ENCODE measurements at regions not wholly inside any gene's neighbourhood (a gene's known extent, or its start where the extent isn't known, plus 50 kb on each side); places are given as distances from the start of the nearest gene placed in this dataset.

DNA sequence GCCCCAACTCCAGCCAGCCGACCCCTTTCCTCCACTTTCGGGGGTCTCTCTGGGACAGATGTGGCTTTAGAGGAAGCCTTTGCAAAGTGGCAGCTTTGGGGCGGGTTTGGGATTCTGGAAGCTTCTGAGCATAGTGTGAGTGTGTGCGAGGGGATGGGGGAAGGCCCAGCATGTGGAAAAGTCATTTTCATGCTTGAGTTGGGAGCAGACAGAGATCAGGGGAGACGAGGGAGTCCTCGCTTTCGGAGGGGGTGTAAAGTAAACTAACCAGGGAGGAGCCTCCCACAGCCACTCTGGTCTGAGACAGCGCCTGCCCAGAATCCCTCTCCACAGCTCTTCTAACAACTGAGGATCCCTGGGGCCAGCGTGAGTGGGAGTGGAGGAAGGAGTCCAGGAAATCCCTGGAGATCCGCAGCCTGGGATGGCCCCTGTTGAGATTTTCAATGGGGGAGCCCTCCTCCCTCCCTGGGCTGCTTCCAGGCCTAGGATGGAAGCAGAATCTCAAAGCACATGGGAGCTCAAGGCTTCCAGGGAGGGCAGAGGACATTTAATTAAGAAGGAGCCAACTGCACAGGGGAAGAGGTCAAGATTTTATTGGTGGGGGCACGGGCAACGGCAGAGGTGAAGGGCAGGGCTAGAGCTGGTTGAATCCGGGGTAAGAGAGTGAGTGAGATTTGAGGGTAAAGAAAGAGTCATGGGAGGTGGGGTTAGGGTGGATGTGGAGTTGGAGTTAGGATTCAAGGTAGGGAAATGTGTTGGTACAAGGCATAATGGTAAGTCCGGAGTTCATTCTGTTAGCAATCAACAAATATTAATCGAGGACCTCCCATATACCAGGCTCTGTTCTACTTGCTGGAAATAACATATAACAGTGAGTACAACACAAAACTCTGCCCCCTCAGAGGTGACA, 102.3 kb upstream of the FOXP4 start:
- H3K27me3 ChIP-seq (ENCODE audit: control insufficient read depth in 2 of 2, insufficient read depth in 2 of 2, low read length in 2 of 2), result peaks cover 31 to 32% of the 10 kb centered on the region in 2 experiments
- no TSS peak for BruUV-seq (replicated peaks)
- H3K9me3 ChIP-seq (replicated peaks; ENCODE audit: control insufficient read depth, insufficient read depth, low read length), result no peaks in the 10 kb centered on the region
- CTCF ChIA-PET, result interaction anchor here (1.2 to 2.4 kb wide), 5 partner anchors 11 to 239 kb away, joined by 3 to 9 read pairs (median 4); no protein-coding TSS in a partner anchor
- no peak overlapping the region for H3K27ac ChIP-seq (ENCODE audit: insufficient read depth, low read depth, low read length)
- dilution Hi-C loops (cut with MboI; ENCODE audit: extremely low pct_ligation_motif_present, low sequenced_read_pairs) (no loop called here), intact Hi-C loops (cut with micrococcal nuclease) (no loop called here)
- H2AFZ ChIP-seq (ENCODE audit: low read depth, low read length), result no peak overlapping the region
- FAIRE-seq, result no peak
- TF ChIP-seq POLR2AphosphoS5 (IDR thresholded peaks at IDR 0.05; ENCODE audit: insufficient read depth, low read depth, low read length), result no peak
- no peak for TF ChIP-seq JUN (IDR thresholded peaks at IDR 0.05; ENCODE audit: borderline replicate concordance, insufficient read depth, insufficient read length, low read depth)
- TF ChIP-seq FOS (IDR thresholded peaks at IDR 0.05; ENCODE audit: borderline replicate concordance, insufficient read depth, low read length), result no peak
- TF ChIP-seq POLR2A (IDR thresholded peaks at IDR 0.05; ENCODE audit: low read depth, low read length), result no peak
- TF ChIP-seq, protein P1, sequence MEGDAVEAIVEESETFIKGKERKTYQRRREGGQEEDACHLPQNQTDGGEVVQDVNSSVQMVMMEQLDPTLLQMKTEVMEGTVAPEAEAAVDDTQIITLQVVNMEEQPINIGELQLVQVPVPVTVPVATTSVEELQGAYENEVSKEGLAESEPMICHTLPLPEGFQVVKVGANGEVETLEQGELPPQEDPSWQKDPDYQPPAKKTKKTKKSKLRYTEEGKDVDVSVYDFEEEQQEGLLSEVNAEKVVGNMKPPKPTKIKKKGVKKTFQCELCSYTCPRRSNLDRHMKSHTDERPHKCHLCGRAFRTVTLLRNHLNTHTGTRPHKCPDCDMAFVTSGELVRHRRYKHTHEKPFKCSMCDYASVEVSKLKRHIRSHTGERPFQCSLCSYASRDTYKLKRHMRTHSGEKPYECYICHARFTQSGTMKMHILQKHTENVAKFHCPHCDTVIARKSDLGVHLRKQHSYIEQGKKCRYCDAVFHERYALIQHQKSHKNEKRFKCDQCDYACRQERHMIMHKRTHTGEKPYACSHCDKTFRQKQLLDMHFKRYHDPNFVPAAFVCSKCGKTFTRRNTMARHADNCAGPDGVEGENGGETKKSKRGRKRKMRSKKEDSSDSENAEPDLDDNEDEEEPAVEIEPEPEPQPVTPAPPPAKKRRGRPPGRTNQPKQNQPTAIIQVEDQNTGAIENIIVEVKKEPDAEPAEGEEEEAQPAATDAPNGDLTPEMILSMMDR (IDR thresholded peaks at IDR 0.05; ENCODE audit: extremely low read depth in 1 of 2, insufficient read depth in 1 of 2, low read depth in 1 of 2, low read length in 2 of 2), result no peak
- TF ChIP-seq EZH2 (IDR thresholded peaks at IDR 0.05; ENCODE audit: borderline replicate concordance, low read depth, low read length, severe bottlenecking), result no peak
- TF ChIP-seq MYC (IDR thresholded peaks at IDR 0.05; ENCODE audit: low read depth, low read length), result no peak
- no peak for TF ChIP-seq MAX (IDR thresholded peaks at IDR 0.05; ENCODE audit: insufficient read depth, insufficient read length)
- TF ChIP-seq GATA2 (IDR thresholded peaks at IDR 0.05; ENCODE audit: insufficient read depth, insufficient read length, low read depth, low read length), result no peak
- no peaks in the 10 kb centered on the region for H3K36me3 ChIP-seq (ENCODE audit: control insufficient read depth in 2 of 2, extremely low read depth in 1 of 2, insufficient read depth in 2 of 2, low read length in 2 of 2)
- H3K9me1 ChIP-seq (replicated peaks; ENCODE audit: control insufficient read depth, extremely low read depth, insufficient read depth, low read length), result no peaks in the 10 kb centered on the region
- POLR2A ChIA-PET, result no interaction called here
- no peak for DNase-seq (ENCODE audit: low read depth, low spot score)
- no peak overlapping the region for H3K4me3 ChIP-seq (replicated peaks in 1 of 3; ENCODE audit: insufficient read depth in 1 of 3, low read depth in 1 of 3, low read length in 3 of 3)
- no peaks in the 10 kb centered on the region for H3K4me1 ChIP-seq (ENCODE audit: control insufficient read depth, extremely low read depth, insufficient read depth, low read length)
- H4K20me1 ChIP-seq (replicated peaks; ENCODE audit: control insufficient read depth, extremely low read depth, insufficient read depth, low read length), result no peaks in the 10 kb centered on the region
- H3K79me2 ChIP-seq (ENCODE audit: control insufficient read depth, insufficient read depth, low read length), result no peaks in the 10 kb centered on the region
- no peak overlapping the region for H3K4me2 ChIP-seq (ENCODE audit: insufficient read depth, low read length)
- H3K9ac ChIP-seq (replicated peaks; ENCODE audit: extremely low read depth, insufficient read depth, low read length), result no peak overlapping the region
